COLO829 (cell line): ENCODE measurements at regions not wholly inside any gene's neighbourhood (a gene's known extent, or its start where the extent isn't known, plus 50 kb on each side); places are given as distances from the start of the nearest gene placed in this dataset.

ENCODE experiments used
- DNase-seq: peaks from one replicate; pipeline ENCODE4 v3.0.0; 2012; ENCODE audit warnings: low spot score

DNA sequence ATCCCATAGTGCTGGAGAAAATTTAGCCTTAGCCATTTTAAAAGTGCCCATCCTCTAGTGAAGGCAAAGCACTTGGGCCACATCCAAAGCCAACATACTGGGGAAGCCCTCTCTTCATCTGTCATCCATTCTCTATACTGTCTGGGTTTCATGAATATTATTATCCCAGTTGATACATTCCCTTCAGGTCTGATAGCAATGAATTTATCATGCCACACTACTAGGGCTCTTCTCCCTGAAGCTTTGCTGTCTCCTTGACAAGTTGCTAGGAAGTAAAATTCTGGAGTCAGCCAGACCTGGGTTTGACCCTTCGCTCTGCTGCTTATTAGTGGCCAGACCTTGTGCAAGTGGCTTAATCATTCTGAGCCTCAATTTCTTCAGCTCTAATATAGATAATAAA lies 1041.4 kb upstream of the ADGRL2 start:
- DNase-seq: no peak

DNA sequence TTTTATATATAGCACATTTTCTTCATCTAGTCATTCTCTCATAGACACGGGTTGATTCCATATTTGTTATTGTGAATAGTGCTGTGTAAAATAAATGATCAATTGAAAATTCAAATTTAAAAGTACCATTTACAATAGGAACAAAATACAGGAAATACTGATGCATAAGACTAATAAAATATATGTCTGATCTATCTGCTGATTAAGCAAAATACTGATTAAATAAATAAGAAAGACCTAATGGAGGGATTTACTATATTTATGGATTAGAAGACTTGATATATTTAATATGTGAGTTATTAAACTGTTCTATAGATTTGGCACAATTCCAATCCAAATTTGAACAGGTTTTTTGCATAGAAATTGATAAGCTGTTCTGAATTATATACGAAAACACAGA lies 1044.8 kb upstream of the ADGRL2 start:
- no peak for DNase-seq

DNA sequence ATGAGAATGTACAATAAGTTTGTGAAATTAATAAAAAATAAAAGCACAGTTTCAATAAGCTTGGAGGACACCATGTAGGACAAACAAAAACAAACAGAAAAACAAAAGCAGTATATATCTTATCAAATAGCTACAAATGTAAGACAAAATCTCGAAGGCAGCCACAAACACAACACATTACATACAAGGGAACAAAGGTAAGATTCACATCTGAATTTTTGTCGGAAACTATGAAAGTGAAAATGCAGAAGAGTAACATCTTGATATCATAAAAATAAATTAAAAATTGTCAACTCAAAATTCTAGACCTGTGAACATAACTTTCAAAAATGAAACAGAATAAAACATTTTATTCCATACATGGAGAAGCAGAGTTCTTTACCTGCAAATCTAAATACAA lies 1049.5 kb upstream of the ADGRL2 start:
- DNase-seq: no peak

DNA sequence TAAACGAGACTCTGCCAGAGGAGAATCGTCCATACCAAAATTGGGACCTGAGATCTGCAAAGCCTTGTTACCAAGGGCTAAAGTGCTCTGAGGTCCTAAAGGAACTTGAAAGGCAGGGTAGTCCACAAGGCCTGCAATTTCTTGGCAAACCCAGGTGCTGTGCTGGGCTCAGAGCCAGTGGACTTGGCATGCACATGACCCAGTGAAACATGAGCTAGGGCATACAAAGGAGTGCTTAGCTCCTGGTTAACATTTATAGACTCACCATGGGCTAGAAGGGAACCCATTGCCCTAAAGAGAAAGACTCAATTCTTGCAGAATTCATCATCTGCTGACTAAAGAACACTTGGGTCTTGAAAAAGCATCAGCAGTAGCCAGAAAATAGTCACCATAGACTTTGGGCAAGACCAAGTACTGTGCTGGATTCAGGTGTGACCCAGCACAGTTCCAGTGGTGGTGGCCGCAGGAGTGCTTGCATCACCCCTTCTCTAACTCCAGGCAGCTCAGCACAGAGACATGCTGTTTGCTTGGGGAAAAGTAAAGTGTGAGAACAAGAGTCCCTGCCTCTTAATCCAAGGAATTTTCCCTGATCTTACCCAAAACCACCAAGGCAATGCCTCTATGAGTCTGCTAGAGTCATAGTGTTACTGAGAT lies 1069.4 kb upstream of the ADGRL2 start:
- DNase-seq: no peak

DNA sequence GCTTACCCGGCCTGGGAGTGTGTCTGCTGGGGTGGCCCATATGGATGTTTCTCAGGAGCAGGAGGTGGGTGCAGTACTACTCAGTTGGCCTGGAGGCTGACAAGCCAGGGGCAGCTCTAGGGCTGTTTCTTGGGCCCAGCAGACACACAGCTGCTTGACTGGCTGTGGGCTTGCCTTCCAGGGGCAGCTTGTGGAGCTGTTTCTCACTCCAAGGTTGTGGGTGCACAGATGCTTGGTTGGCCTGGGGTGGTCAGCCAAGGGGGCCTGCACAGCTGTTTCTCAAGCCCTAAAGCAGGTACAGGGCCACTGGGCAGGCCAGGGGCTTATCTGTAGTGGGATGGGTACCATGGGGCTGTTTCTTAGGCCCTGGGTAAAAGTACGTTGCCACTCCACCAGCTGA lies 1078.1 kb upstream of the ADGRL2 start:
- no peak for DNase-seq

DNA sequence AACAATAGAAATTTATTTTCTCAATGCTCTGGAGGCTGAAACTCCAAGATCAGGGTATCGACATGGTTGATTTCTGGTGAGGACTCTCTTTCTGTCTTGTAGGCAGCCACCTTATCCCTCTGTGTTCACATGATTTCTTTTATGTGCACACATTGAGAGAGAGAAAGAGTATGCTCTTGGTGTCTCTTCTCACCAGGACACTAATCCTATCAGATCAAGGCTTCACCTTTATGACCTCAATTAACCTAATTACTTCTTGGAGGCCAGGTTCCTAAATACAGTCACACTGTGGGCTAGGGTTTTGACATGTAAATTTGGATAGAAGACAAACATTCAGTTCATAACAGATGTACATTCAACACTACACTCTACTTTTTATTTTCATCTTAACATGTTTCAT lies 1094.2 kb upstream of the ADGRL2 start:
- DNase-seq: no peak

DNA sequence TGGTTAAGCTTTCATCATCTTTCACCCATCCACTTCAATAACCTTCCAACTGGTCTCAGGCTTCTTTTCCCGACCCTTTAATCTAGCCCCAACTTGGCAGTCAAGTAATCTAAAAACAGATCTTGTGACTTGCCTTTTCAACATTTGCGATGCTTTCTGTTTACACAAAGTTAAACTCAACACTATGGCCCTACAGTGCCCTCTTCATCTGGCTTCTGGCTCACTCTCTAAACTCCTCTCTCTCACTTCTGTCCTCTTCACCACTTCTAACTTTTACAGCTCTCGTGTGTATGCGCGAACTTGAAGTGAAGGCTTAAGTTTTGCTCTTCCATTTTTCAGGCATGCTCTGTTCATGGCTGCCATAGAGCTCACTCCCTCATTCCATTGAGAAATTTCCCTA lies 1122.3 kb upstream of the ADGRL2 start:
- no peak for DNase-seq

DNA sequence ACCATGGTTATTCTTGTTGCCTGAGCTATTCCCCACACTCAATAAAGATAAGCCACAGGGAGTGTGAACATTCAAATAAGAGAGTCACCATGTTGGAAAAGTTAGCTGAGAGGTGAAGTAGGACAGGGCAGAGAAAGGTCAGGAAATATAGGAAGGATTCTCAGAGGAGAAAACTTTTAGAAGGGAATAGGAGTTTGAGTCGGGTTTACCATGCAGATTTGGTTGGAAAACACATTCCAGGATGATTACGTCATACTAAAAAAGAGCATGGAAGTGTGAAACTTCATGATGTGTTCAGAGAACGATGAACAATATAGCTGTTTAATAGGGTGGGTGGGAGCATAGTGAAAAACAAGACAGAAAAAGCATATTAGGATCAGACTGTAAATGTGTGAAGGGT lies 1125.3 kb upstream of the ADGRL2 start:
- no peak for DNase-seq

DNA sequence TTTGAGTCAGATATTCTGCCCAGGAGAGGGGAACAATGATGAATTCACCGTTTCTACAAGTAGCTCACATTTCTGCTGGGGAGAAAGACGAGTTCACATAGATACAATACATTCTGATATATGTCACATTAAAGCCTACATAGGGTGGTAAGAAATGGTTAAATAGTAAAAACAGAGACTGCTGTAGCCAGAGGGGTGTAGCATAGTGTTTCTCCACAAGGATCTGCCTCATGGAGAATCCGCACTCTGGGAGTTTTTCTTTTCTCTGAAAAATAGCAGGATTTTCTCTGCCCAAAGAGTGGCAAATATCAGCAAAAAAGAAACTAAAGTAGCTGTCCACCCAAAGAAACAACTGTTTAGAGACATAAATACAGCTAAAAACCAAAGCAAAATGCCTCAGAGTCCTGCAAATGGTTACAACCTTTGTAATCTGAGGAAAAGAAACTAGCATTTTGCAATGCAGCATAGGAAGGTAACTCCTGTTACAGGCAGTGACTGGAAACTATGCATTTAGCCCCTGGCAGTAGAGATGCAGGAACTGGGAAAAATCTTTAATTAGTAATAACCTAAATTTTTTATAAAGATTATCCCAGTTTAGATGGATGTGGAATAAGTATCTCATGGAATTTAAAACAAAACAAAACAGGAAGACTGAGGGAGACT lies 1126.7 kb upstream of the ADGRL2 start:
- DNase-seq: no peak

DNA sequence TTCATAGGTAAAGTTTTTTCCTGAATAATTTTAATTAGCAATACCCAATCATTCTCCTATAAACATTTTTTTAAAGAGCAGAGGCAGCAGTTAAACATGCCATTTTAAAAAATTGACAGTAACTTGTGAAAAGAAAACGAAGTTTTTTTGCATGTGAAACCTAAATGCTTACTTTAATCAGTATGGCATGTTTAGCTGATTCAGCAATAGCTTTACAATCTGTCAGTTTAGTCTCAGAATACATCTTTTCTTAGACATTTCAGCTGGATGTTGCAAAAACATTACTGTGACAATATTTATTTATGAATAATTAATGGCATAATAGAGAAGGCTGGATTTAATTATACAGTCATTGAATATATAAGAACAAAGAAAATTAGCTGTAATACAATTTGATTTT lies 1132.4 kb upstream of the ADGRL2 start:
- no peak for DNase-seq

DNA sequence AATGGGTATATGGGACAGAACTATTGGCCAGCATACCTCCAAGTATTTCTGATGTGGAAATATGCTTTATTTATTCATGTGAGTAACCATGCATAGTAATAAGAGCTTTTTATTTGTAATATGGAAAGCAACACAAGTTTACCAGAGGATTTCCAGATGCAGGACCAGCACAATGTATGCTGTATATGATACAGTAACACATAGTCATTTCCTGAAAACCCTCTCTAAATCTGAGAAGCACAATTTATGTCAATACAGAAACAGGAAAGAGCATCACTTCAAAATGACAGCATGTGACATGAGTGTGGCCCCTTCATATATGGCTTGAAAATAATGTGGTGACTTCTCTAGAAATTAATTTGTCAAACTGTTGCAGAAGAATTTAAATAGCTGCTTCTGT lies 1134.7 kb upstream of the ADGRL2 start:
- DNase-seq: no peak

DNA sequence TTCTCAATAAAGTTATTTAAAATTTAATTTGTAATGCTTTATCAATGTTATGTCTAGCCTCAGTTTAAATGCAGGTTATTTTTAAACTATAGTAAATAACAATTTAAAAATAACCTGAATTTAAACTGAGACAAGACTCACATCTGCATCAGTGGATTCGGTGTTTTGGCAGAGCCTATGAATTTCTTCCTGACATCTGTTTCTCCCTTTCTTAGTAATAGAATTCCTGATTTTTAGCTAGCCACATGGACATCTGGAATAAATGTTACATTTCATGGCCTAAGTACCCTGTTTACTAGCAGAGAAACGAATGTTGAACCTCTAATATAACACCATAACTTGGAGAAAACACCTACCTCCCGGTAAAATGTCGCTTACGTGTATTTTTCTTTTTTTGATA lies 1141.6 kb upstream of the ADGRL2 start:
- no peak for DNase-seq

DNA sequence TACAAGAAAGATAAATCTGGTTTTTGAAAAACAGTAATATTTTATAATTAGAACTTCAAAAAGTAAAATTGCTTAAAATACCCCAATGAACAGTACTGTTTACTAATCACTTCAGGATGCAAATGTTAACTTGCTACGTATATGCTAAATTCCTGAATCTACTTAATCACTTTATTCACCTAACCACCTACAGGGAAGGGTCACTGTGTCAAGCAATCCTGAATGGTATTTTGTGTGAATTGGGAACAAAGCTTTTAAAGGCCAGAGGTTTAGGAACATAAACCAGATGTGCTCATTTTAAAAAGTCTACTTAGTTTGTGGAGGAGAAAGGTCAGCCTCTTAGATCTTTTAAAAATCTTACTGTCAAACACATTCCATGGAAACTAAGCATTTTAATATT lies 1143.0 kb upstream of the ADGRL2 start:
- DNase-seq: no peak

DNA sequence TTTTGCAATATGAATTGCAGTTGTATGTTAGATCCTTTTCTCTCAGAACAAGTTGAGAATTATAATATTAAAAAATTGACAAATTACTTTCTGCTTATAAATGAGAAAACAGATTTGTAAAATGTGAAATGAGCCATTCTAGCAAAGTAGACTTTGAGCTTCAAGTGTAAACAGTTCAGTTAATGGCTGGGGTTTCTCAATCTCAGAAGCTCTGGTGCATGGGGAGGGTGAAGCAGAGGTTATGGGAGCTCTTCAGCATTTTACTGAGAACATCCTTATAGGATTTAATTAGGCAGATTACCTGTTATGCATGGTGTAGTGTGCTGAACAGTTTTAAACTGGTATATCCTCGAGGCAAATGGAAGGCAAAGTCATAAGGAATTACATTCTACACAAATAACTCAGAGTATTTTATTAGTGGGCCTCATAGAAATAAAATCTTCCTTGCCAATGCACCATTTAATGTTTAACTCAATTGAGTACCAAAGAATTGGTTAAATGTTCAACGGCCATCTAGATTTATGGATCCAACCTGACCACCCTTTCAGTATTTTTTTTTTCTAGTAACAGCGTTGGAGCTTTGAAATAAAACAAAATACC lies 1143.6 kb upstream of the ADGRL2 start:
- no peak for DNase-seq

DNA sequence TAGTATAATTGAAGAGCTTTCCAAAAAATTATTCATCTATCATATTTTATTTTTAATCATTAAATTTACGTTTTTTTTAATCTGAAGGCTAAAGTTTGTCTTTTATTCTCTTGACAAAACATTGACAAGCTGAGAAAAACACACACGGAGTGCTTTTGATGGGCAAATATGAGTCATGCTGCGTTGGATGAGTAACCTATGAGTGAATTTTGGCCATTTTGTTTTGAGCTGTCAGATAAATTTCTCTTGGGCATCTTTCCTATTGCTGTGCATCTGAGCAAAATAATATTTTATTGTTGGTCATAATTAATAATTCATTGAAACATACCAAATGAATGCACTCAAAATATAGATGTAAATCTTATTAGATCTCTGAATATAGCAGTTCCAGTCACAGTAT lies 1144.1 kb upstream of the ADGRL2 start:
- DNase-seq: no peak

DNA sequence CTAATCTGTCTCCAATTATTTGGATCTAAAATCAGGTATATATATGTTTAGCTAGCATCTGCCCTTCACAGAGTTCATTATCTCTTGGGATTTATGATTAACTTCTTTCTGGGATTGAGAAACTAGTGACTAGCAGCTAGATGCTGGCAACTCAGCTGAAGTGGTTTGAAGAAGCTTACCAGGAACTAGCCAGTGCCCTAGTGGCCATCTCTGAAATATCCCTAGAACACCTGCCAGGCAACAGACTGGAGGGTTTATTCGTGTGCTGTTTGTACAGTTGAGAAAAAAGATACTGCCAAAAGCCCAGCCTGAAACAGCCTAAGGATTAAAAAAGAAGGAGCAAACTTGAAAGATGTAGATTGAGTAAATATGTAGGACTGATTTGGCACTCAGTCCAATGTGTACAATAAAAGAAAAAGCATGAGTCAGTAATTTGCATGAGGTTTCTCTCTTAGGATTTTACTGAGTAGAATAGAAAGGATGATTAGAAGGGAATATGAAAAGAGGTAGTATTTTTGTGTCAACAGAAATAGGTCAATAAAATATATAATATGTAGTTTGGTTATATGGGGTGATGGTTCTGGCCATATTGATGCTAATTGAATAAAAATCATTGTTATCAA lies 1144.6 kb upstream of the ADGRL2 start:
- DNase-seq: no peak

DNA sequence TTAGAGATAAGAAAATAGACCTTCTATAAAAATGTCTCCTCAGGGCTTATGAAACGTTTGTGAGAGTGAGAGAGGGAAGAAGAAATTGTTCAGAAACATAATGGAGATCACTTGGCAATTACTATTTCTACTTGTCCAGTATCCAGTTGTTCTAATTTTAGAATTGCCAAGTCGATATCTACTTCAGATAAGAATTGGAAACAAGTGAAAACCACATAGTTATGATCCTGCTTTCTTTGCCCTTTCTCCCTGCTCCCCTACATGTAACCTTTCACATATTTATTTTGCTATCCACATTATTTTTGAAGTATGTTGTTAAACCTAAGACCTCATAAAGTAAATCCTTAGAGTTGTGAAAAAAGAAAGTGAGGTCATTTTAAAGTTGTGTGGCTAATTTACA lies 1154.7 kb upstream of the ADGRL2 start:
- DNase-seq: no peak

DNA sequence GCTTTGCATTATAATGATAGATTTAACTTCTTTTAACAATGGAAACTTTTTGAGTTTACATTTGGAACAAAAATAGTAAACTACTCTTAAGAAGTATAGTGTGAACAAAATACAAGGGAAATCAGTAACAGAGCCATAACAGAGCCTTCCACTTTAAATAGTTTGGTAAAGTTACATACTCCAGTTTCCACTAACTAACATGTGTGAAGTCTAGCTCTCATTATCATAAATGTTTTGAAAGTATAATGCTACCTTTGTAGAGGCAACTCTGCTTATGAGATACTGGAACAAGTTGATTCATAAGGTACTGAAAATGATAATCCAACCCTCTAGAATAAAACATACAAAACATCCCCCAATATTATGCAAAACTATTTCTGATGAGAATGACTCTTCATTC lies 1155.1 kb upstream of the ADGRL2 start:
- no peak for DNase-seq

DNA sequence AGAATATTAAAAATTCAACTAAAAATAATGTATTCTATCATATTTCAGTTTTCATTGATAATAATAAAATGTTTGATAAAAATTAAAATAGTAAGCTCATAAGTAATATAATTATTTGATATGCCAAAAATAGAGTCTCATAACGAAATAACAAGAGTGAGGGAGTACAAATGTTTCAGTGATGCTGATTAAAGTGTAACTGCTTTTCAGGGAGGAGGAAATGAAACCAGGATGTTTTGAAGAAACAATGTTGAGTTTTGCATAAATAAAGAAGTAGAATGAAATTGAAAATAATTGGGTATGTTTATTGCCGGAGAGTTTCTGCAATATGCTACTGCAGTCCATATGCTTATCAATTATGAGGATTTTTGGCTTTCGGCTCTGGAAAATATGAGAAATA lies 1159.8 kb upstream of the ADGRL2 start:
- no peak for DNase-seq

DNA sequence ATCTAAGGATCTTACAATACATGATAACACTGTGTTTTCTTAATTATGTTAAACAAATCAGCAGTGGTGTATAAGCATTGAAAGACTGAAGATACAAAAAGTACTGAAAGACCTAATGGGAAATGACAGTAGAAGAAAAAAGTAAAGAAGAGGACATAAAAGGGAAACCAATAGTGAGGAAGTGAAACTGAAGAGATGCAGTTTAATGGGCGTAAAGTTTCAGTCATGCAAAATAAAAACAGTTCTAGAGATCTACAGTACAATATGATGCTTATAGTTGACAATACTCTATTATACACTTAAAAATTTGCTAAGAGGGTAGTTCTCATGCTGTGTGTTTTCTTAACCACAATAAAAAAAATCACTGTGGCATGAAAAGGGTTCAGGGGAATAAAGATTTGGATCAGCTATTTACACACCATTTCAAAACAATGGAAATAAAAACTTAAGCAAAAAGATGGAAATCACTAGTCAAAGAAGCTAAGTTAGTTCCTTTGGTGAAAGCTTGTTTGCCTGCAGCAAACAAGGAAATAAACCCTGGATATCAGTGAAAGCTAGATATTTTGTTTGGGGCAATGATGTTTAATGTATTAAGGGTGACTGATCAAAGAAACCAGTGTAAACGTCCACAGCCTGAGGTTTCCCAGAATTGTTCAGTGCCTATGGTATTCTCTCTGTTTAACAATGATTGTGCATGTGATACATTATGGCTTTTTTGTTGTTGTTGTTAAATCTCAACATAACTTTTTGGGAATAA lies 1160.8 kb upstream of the ADGRL2 start:
- no peak for DNase-seq

DNA sequence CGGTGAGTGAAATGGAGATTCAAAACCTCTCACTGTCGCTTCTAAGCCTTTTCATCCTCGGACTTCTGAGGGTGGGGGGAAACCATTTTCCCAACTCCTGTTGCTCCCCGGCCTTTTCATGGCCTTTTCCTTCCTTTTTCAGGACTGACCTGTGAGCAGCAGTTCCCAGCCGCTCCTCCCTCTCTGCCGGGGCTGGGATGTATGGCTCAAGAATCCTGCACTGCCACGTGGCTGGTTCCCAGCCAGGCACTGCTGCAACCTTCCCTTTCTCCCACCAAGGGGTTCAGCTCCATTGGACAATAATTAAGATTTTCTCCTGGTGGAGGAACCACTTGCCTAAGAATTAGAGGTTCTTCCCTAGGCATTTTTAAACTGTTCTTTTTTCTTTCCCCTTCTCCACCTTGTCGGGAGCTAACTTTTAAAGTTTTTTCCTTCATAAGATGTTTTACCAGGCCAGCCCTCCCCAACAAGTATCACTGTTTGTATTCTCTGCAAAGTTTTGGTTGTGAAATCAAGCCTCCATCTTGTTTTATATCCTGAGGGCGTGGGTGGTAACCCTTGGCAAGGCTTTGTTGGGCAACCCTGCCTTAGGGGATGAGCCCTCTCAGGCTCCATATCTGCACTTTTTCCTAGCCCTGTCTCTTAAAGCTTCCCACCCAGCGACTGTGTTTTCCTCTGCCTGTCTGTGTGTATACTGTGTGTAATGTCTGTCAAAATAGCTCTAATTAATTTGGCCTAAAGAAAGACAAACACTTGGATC lies 1166.6 kb upstream of the ADGRL2 start:
- no peak for DNase-seq

DNA sequence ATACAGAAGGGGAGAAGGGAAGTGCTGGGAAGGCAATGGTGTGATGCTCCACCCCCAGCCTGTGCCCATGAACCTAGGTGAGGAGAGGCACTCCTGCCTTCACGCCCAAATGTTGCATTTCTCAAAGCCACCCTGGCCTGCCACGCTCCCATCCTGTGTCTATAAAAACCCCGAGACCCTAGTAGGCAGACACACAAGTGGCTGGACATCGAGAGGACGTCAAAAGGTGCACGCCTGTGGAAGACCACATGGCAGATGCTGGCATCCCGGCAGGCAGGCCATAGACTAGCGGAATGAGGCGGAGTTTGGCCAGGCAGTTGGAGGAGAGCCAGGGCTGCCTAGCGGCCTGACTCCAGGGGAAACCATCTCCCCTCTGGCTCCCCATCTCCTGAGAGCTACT lies 1168.5 kb upstream of the ADGRL2 start:
- DNase-seq: no peak
